ENCODE measurements at regions not wholly inside any gene's neighbourhood (a gene's known extent, or its start where the extent isn't known, plus 50 kb on each side); places are given as distances from the start of the nearest gene placed in this dataset.
A peak's percentile ranks its signal among the peaks of the same experiment; 100 is the strongest.

GRCh38 chr9:18362166-18362565 is 111.8 kb upstream of the ADAMTSL1 start:
- H3K27ac ChIP-seq (ENCODE audit: low read length) = no peak overlapping the region
- no peak overlapping the region for H3K4me3 ChIP-seq (ENCODE audit: low read length)
- H3K4me1 ChIP-seq (ENCODE audit: insufficient read depth, low read length) = no peaks in the 10 kb centered on the region
- H3K27me3 ChIP-seq (ENCODE audit: insufficient read depth, low read length) = no peaks in the 10 kb centered on the region
- H3K9me3 ChIP-seq (ENCODE audit: insufficient read depth, low read depth, low read length) = no peaks in the 10 kb centered on the region
- no peaks in the 10 kb centered on the region for H3K36me3 ChIP-seq (ENCODE audit: insufficient read depth, low read depth, low read length)
- no peak overlapping the region for H3K9ac ChIP-seq (ENCODE audit: low read depth, low read length)

- Histone ChIP-seq H3K4me3 (ENCODE audit: low read length) (no peak overlapping the region), H3K36me3 (ENCODE audit: insufficient read depth, low read depth, low read length) (no peaks in the 10 kb centered on the region), H3K4me1 (ENCODE audit: insufficient read depth, low read length) (no peaks in the 10 kb centered on the region), H3K9me3 (ENCODE audit: insufficient read depth, low read depth, low read length) (no peaks in the 10 kb centered on the region), H3K9ac (ENCODE audit: low read depth, low read length) (no peak overlapping the region), H3K27ac (ENCODE audit: low read length) (no peak overlapping the region), H3K27me3 (ENCODE audit: insufficient read depth, low read length) (no peaks in the 10 kb centered on the region)
These were observed 110.9 kb upstream of the ADAMTSL1 start for GRCh38 chr9:18362901-18363685.

GRCh38 chr9:18365651-18366050 is 108.3 kb upstream of the ADAMTSL1 start:
- Histone ChIP-seq H3K9ac (ENCODE audit: low read depth, low read length) (no peak overlapping the region), H3K27ac (ENCODE audit: low read length) (no peak overlapping the region), H3K4me3 (ENCODE audit: low read length) (no peak overlapping the region), H3K4me1 (ENCODE audit: insufficient read depth, low read length) (no peaks in the 10 kb centered on the region), H3K27me3 (ENCODE audit: insufficient read depth, low read length) (no peaks in the 10 kb centered on the region), H3K36me3 (ENCODE audit: insufficient read depth, low read depth, low read length) (no peaks in the 10 kb centered on the region), H3K9me3 (ENCODE audit: insufficient read depth, low read depth, low read length) (no peaks in the 10 kb centered on the region)

GRCh38 chr9:18366184-18366583 is 107.8 kb upstream of the ADAMTSL1 start:
- no peaks in the 10 kb centered on the region for H3K27me3 ChIP-seq (ENCODE audit: insufficient read depth, low read length)
- H3K27ac ChIP-seq (ENCODE audit: low read length) = no peak overlapping the region
- H3K36me3 ChIP-seq (ENCODE audit: insufficient read depth, low read depth, low read length) = no peaks in the 10 kb centered on the region
- H3K4me3 ChIP-seq (ENCODE audit: low read length) = no peak overlapping the region
- no peaks in the 10 kb centered on the region for H3K9me3 ChIP-seq (ENCODE audit: insufficient read depth, low read depth, low read length)
- no peaks in the 10 kb centered on the region for H3K4me1 ChIP-seq (ENCODE audit: insufficient read depth, low read length)
- H3K9ac ChIP-seq (ENCODE audit: low read depth, low read length) = no peak overlapping the region

- Histone ChIP-seq H3K4me3 (ENCODE audit: low read length) (no peak overlapping the region), H3K9me3 (ENCODE audit: insufficient read depth, low read depth, low read length) (no peaks in the 10 kb centered on the region), H3K27me3 (ENCODE audit: insufficient read depth, low read length) (no peaks in the 10 kb centered on the region)
These were observed 105.7 kb upstream of the ADAMTSL1 start for GRCh38 chr9:18368206-18368605.

GRCh38 chr9:18371141-18371540 is 102.8 kb upstream of the ADAMTSL1 start:
- H3K4me3 ChIP-seq (ENCODE audit: low read length) = no peak overlapping the region
- no peak overlapping the region for H3K9ac ChIP-seq (ENCODE audit: low read depth, low read length)
- H3K27me3 ChIP-seq (ENCODE audit: insufficient read depth, low read length) = no peaks in the 10 kb centered on the region
- no peaks in the 10 kb centered on the region for H3K36me3 ChIP-seq (ENCODE audit: insufficient read depth, low read depth, low read length)
- no peak overlapping the region for H3K27ac ChIP-seq (ENCODE audit: low read length)
- no peaks in the 10 kb centered on the region for H3K9me3 ChIP-seq (ENCODE audit: insufficient read depth, low read depth, low read length)
- H3K4me1 ChIP-seq (ENCODE audit: insufficient read depth, low read length) = no peaks in the 10 kb centered on the region

More at GRCh38 chr9:18368206-18368605, 105.7 kb upstream of the ADAMTSL1 start:
- no peaks in the 10 kb centered on the region for H3K36me3 ChIP-seq (ENCODE audit: insufficient read depth, low read depth, low read length)
- no peaks in the 10 kb centered on the region for H3K4me1 ChIP-seq (ENCODE audit: insufficient read depth, low read length)
- no peak overlapping the region for H3K9ac ChIP-seq (ENCODE audit: low read depth, low read length)
- no peak overlapping the region for H3K27ac ChIP-seq (ENCODE audit: low read length)

GRCh38 chr9:18371621-18372020 is 102.3 kb upstream of the ADAMTSL1 start:
- no peaks in the 10 kb centered on the region for H3K27me3 ChIP-seq (ENCODE audit: insufficient read depth, low read length)
- H3K27ac ChIP-seq (ENCODE audit: low read length) = no peak overlapping the region
- H3K9me3 ChIP-seq (ENCODE audit: insufficient read depth, low read depth, low read length) = no peaks in the 10 kb centered on the region
- no peaks in the 10 kb centered on the region for H3K4me1 ChIP-seq (ENCODE audit: insufficient read depth, low read length)
- no peak overlapping the region for H3K9ac ChIP-seq (ENCODE audit: low read depth, low read length)
- H3K4me3 ChIP-seq (ENCODE audit: low read length) = no peak overlapping the region
- H3K36me3 ChIP-seq (ENCODE audit: insufficient read depth, low read depth, low read length) = no peaks in the 10 kb centered on the region

GRCh38 chr9:18379073-18379811 is 94.7 kb upstream of the ADAMTSL1 start:
- Histone ChIP-seq H3K27me3 (ENCODE audit: insufficient read depth, low read length) (no peaks in the 10 kb centered on the region), H3K27ac (ENCODE audit: low read length) (peak overlapping the region; percentile 12), H3K9ac (ENCODE audit: low read depth, low read length) (no peak overlapping the region), H3K36me3 (ENCODE audit: insufficient read depth, low read depth, low read length) (no peaks in the 10 kb centered on the region), H3K4me3 (ENCODE audit: low read length) (peak overlapping the region; percentile 12; the same call in 1 of the 2 replicates), H3K4me1 (ENCODE audit: insufficient read depth, low read length) (peaks cover 19% of the 10 kb centered on the region; the same call in 1 of the 2 replicates), H3K9me3 (ENCODE audit: insufficient read depth, low read depth, low read length) (no peaks in the 10 kb centered on the region)

GRCh38 chr9:18382243-18382642 is 91.7 kb upstream of the ADAMTSL1 start:
- Histone ChIP-seq H3K4me1 (ENCODE audit: insufficient read depth, low read length) (peaks cover 19% of the 10 kb centered on the region; the same call in 1 of the 2 replicates), H3K27ac (ENCODE audit: low read length) (no peak overlapping the region), H3K36me3 (ENCODE audit: insufficient read depth, low read depth, low read length) (no peaks in the 10 kb centered on the region), H3K27me3 (ENCODE audit: insufficient read depth, low read length) (no peaks in the 10 kb centered on the region), H3K9me3 (ENCODE audit: insufficient read depth, low read depth, low read length) (no peaks in the 10 kb centered on the region), H3K9ac (ENCODE audit: low read depth, low read length) (no peak overlapping the region), H3K4me3 (ENCODE audit: low read length) (no peak overlapping the region)

GRCh38 chr9:18384066-18384465 is 89.9 kb upstream of the ADAMTSL1 start:
- peaks cover 14% of the 10 kb centered on the region; the same call in 1 of the 2 replicates for H3K4me1 ChIP-seq (ENCODE audit: insufficient read depth, low read length)
- no peaks in the 10 kb centered on the region for H3K9me3 ChIP-seq (ENCODE audit: insufficient read depth, low read depth, low read length)
- no peaks in the 10 kb centered on the region for H3K27me3 ChIP-seq (ENCODE audit: insufficient read depth, low read length)
- H3K9ac ChIP-seq (ENCODE audit: low read depth, low read length) = no peak overlapping the region
- H3K36me3 ChIP-seq (ENCODE audit: insufficient read depth, low read depth, low read length) = no peaks in the 10 kb centered on the region
- no peak overlapping the region for H3K27ac ChIP-seq (ENCODE audit: low read length)
- H3K4me3 ChIP-seq (ENCODE audit: low read length) = no peak overlapping the region

- H3K4me3 ChIP-seq (ENCODE audit: low read length) = no peak overlapping the region
- no peak overlapping the region for H3K9ac ChIP-seq (ENCODE audit: low read depth, low read length)
These were observed 88.1 kb upstream of the ADAMTSL1 start for GRCh38 chr9:18385696-18386490.

More at GRCh38 chr9:18385696-18386490, 88.1 kb upstream of the ADAMTSL1 start:
- Histone ChIP-seq H3K4me1 (ENCODE audit: insufficient read depth, low read length) (no peaks in the 10 kb centered on the region; the same call in 1 of the 2 replicates), H3K27ac (ENCODE audit: low read length) (no peak overlapping the region), H3K9me3 (ENCODE audit: insufficient read depth, low read depth, low read length) (no peaks in the 10 kb centered on the region), H3K36me3 (ENCODE audit: insufficient read depth, low read depth, low read length) (no peaks in the 10 kb centered on the region), H3K27me3 (ENCODE audit: insufficient read depth, low read length) (no peaks in the 10 kb centered on the region)
